Stimulated activated CD4-positive, alpha-beta T cell treated with anti-CD3 and anti-CD28 coated beads, Interleukin-1b, Interleukin-23, amount 100 ng/mL, for 4 hours (primary cell): ENCODE measurements at regions not wholly inside any gene's neighbourhood (a gene's known extent, or its start where the extent isn't known, plus 50 kb on each side); places are given as distances from the start of the nearest gene placed in this dataset.

Experiments
- DNase-seq, 2 donors: peaks; one replicate each; pipeline ENCODE4 v3.0.0-alpha.2; 2020; ENCODE audit warnings: low read depth in 2 of 2

DNA sequence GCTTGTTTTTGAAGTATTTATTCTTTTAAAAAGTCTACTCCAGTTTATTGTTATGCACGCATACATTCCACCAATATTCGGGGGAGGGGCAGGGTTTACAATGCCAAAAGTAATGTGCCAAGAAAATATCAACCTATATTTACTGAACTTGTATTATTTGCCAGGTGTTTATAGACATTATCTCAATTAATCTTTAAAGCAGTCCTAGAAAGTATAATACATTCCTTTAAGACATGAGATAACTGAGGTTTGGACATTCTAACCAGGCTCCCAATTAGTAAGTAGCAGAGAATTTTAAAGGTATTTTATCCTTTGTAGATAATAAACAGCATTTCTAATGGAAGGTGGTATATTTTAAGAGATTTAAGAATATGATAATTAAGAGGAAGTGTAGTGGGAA lies 124.5 kb upstream of the LRIG3 start:
- DNase-seq: no peak

DNA sequence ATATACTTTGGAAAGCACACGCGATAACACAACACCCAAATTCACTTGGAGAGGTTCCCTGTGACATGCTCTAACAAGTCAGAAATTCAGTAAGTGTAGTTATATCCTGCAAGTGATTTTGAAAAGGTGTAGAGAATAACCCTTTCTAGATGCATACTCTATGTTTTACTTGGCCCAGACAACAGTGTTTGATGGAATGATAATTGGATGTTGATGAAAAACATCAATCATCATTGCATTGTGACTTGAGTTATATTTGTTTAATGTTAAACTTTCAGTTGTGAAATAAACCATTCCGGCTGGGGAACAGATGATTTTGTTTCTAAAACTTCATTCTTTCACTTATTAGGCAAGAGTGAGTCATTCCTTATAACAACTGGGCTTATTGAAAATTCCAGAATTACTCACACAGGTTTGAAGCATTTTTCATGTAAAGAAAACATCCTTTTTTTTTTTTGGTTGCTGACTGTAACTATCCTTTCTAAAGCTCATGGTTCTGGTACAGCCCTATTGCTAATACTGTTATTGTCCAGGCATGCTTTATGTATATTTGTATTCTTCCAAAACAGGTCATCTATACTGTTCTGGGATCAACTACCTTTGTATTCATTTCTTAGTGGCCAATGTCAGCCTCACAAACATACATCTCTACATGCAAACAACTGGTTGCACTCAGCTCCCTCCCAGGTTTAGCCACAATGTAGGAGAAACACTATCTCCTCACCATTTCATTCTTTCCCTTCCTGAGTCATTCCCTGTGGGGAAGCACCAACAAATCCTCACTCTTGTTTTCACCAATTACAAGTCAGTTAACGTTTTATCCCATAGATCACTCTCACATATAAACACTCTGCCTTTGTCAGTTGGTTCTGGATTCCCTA lies 121.2 kb upstream of the LRIG3 start:
- no peak for DNase-seq

DNA sequence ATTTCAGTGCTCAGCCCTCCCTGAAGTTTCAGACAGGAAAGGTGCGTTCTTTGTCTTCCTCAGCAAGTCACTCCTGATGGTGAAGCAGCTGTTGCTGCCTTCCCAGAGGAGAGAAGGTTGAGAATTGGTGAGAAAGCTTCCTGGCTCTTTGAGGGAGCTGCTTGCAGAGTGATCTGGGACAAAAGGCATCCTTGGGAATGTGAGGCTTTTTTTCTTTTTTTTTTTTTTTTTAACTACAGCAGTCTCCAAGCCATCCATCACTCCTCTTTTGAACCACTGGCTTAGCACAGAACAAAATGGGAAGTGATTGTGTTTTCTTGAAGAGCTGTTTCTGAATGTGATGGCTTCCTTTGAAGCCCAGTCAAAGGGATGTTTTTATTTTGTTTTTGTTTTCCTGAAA lies 120.4 kb upstream of the LRIG3 start:
- DNase-seq: no peak

DNA sequence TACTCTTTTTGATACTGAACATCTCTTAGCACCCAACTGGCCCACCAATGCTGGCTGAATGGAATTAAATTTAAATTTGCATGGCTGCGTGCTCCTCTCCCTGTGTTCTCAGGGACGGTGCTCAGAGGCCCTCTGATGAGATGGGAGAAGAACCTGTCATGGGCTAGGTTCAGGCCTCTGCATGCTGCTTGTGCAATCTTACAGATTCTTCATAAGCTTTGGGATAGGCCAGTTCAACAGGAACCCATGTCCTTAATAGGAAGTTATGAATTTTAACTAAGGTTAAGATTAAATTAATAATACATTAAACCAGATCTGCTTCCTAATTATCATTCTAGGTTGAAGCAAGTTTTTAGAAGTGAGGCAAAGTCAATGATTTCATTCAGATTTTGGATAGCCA lies 119.7 kb upstream of the LRIG3 start:
- no peak for DNase-seq

DNA sequence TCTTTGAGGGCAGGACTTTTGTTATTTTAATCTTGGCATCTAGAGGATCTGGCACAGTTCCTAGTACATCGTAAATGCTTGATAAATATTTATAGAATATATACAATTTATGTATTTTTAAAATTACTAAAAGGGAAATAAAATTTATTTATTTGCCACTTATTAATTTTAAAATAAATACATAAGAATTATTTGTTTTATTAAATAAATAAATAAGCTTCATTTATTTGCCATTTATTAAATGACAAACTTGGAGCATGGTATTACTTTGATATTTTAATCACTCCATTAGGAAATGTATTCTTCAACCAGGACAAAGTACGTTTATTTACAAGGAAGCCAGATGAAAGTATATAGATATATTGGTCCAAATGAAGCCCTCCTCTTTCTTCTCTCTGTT lies 118.7 kb upstream of the LRIG3 start:
- no peak for DNase-seq

DNA sequence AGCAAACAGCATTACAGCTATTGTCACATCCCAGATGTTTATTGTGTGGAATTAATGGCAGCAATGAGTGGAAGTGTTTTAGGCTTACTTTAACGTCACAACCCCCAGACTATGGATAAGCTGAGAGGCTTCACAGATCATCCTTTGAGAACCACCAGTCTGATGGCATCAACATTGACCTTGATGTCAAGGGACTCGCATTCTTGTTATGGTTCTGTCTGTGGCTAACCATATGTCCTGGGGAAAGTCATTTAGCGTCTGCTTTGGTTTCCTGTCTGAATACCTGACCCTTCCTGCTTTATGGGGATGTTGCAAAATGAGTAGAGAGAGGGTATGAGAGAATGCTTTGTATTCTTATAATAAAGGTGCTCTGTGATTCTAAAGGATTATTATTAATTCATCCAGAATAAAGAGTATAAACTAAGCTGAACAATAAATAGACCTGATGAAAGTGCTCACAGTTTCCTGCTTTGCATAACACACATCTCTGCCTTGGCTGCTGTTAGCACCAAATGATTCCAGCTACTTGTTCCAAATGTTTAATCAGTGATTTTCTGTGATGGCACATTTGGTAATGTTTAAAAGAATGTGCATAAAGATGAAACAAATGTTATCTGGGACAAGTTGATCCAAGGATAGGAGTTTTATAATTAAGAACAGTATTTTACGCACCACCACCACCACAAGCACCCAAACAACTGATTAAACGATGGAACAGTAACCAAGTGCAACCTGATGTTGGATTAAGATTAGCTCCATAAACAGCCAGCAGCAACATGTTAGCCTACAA lies 116.9 kb upstream of the LRIG3 start:
- no peak for DNase-seq

DNA sequence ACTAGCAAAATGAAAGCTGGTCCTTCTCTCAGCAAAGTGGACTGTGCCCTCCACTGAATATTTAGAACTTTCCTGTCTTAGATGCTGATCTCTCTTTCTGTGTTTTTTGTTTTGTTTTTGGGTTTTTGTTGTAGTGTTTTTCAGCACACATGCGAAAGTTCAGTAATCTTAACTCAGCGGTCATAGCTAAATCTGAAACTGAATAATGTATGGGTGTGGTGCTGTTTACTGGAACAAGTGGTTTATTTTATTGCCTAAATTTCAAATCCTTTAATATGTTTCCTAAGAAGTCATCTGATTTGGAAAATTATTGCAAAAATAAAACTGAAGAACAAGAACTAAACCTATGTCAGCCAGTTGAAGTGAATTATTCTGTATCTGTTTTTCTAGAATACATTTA lies 116.0 kb upstream of the LRIG3 start:
- no peak for DNase-seq

DNA sequence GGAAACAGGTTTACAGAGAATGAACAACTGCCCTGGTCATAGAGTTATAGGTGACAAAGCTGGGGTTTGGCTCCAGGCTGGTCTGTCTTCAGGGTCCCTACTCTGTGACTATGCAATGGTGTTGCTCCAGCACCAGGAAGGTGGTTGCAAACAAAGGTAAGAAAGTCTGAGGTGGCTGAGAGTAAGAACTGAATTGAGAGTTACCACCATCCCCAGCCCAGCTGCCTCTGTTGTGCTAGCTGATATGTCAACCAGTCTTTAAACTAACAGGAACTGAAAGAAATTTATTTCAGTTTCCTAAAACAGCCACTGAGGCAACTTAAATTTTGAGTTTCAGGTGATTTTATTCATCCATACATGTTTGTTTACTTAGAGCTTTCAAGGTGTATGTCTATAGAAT lies 111.0 kb upstream of the LRIG3 start:
- DNase-seq: no peak

DNA sequence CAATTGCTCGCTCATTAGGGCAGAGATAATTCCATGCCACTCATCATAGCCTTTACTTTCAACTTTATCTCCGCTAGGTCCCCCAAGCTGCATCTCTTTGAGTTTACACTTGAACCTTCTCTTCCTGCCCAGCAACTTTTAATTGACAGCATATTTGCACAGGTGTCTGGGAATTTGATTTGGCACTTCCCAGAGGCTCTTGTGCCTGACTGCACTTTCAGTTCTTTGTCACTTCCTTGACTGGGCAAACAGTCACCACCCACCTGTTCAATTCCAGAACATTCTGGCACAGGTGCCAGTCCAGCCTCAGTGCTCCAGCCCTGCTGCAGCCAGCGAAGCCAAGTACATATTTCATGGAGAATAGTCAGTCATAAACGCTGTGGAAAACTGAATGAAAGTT lies 110.1 kb upstream of the LRIG3 start:
- DNase-seq: no peak

DNA sequence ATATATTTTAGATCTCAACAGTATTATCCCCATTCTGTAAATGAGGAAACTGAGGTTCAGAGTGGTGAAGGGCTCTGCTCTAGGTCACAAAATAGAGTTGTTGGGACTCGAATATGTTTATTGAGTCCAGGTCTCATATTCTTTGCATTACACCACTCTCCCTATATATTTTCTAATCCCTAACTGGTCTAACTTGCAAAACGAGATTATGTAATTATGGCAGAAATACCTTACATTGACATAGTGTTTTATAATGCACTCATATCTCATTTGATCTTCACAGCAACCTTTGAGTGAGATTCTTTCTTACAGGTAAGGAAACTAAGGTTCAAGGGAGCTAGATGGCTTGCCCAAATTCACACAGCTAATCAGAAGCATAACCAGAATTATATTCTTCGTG lies 106.9 kb upstream of the LRIG3 start:
- DNase-seq: no peak

DNA sequence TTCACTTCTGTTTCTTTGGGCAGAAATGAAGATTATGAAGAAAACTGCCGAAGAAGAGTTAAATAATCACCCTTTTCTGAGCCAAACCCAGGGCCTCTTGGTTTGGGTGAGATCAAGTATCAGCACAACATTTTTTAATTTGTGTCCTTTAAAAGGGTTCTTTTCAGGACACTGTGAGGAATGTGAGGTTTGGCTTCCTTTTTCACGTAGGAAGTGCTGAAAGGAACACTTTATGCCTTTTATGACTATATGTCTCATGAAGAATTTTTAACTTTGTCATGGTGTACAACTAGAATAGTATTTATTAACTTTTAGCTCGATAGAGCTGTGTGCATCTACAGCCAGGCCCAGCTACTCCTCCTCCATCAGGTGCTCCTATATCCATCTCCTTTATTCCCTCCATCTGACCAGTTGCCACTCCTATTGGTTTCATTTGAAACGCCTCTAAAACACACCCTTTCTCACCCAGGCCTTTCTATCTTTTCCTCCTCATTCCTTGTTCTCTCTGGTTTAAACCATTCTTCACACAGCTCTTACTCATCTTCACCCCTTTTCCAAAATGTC lies 103.6 kb upstream of the LRIG3 start:
- no peak for DNase-seq

DNA sequence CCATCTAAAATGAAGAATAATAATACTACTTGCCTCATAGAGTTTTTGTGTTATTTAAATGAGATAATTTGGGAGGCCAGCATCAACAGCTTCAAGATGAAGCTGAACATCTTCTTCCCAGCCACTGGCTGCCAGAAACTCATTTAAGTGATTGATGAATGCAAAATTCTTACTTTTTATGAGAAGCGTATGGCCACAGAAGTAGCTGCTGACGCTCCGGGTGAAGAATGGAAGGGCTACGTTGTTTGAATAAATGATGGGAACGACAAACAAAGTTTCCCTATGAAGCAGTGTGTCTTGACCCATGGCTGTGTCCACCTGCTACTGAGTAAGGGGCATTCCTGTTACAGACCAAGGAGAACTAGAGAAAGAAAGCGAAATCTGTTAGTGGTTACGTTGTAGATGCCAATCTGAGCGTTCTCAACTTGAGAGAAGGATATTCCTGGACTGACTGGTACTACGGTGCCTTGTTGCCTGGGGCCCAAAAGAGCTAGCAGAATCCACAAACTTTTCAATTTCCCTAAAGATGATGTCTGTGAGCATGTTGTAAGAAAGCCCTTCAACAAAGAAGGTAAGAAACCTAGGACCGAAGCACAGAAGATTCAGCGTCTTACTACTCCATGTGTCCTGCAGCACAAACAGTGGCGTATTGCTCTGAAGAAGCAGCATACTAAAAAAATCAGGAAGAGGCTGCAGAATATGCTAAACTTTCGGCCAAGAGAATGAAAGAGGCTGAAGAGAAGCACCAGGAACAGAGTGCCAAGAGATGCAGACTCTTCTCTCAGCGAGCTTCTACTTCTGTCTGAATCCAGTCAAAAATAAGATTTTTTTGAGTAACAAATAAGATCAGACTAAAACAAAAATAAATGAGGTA lies 100.0 kb upstream of the LRIG3 start:
- DNase-seq: no peak

DNA sequence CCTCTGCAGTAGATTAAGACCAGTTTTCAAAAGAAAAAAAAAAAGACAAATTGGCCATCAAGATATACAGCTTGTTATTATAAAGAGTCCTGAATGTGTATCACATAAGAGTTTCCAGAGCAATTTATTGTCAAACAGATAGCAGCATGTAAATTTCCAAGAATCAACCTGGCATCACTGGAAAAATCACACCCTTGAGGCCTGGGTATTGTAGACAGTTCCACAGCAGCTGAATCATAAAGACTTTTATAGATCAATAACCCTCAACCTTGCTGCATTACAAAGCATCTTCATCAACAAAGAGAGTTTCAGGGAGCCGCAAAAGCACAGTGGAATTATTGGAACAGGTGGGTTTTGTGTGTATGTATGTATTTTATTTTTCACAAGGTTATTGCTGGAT lies 94.6 kb upstream of the LRIG3 start:
- DNase-seq: no peak

DNA sequence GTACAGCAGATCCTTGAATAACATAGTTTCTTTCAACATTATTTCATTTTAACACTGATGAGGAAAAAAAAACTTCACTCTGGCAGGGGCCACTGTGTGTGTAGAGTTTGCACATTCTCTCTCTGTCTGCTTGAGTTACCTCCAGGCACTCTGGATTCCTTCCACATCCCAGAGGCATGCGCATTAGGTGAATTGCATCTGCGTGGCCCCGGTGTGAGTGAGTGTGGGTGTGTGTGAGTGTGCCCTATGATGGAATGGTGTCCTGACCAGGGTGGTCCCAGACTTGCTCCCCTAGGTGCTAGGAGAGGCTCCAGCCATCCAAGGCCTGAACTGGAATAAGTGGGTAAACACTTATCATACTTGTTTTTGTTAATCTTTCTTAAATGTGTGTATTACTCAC lies 90.6 kb upstream of the LRIG3 start:
- no peak for DNase-seq

DNA sequence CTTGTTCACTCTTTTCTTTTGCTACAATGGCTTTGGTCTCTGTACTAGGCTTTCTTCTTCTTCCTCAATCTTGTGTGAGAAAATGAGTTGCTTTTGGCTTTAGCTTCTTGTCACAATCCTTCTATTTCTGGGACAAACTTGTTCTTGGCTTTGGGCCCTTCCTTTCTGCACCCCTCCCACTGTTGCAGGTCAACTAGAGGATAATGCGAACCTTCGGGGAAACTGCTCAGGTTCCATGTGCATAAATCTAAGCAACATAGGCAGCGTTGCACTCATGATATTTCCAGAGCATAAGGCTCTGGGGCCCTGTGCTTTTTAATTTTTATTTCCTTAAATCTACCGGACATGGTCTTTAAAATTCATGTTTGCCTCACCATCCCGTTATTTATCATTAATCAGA lies 89.8 kb upstream of the LRIG3 start:
- DNase-seq: no peak

DNA sequence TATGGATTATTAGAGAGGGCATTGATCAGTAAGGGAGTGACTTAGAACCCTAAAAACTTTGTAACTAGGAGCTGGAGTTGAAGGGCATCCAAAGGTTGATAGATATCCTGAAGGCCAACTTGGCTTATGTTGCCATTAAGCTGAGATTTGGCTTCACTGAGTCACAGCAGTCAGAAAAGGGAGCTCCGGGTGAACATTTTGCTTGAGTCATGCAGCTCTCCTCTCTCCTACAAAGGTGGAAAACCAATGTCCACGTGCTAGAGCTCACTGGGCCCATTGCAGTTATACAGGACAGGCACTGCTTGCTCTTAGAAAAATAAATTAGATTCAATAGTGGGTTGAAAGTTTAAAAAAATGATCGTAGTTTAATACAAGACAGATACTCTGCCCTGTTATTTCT lies 87.3 kb upstream of the LRIG3 start:
- no peak for DNase-seq

DNA sequence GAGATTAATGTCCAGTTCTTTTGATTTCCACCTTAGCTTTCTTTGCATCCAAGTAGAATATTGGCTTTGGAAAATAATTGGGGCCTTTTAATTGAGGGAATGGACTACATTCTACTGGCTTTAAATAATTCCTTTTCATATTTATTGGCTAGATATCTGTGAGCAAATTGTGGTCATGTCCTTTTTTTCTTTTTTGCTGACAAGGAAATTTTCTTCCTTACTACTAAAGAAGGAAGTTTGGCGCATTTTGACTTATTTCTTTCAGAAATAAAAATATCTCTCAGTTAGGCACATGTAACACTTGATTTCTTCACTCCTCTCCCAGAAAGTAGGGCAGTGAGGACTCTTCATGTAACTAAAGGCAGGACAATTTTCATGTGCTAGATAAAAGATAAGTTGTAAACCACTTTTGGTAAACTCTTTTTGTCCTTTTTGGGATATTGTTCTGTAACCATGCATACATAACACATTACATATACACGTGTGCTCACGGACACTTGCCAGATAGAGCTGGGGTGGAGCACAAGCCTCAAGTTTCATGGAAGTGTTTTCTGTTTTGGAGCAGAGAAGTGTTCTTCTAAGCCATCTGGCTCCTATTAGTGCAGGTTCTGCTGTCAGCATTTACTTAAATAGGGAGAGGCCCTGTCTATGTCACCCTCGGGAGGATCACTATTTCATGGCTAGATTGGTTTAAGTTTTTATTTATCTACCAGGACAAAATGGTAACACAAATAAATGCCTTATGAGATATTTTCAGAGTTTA lies 85.1 kb upstream of the LRIG3 start:
- DNase-seq: no peak

DNA sequence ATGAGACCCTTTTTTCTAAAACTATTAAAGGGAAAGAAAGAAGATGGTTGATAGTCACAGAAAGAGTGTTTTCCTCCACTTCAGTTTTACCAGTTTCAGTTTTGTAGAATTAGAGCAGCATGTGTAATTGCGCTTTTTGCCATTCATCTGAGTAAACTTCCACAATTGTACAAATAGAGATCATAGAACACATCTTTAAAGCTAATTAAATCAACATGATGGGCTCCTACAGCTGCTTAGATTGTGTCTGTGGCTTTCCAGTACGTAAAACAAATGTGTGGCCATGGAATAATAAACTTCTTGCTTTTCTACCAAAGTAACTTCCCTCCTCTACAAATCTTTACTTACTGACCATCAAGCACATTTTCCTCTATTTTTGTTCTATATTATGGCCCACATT lies 84.2 kb upstream of the LRIG3 start:
- no peak for DNase-seq

DNA sequence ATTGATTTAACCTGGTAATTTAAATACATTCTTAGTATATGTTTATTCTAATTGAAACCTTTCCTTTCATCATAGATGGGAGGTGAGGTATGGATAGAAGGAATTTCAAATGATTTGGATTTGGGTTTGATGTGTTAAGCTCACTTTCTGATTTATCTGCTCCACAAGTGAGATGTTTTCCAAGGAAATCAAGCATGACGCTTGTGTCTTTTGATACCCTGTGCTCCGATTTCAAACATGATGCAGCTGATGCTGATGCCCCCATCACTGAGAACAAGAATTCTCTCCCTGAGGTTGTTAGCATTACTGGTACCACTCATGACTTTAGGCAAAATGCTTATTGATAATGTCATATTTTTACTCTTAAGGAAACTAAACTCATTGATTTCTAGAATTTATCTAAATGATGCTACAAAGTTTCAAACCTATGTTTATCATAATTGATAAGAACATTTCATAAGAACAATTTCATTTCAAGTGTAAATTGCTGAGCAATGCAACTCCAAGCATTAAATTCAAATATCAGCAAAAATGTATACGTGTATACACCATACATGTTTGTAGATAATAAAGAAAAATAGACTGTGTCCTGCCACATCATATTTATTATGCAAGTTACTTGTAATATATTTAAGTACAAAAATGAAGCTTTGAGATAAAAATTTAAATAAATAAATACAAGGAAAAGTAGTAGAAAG lies 75.5 kb upstream of the LRIG3 start:
- DNase-seq: no peak

DNA sequence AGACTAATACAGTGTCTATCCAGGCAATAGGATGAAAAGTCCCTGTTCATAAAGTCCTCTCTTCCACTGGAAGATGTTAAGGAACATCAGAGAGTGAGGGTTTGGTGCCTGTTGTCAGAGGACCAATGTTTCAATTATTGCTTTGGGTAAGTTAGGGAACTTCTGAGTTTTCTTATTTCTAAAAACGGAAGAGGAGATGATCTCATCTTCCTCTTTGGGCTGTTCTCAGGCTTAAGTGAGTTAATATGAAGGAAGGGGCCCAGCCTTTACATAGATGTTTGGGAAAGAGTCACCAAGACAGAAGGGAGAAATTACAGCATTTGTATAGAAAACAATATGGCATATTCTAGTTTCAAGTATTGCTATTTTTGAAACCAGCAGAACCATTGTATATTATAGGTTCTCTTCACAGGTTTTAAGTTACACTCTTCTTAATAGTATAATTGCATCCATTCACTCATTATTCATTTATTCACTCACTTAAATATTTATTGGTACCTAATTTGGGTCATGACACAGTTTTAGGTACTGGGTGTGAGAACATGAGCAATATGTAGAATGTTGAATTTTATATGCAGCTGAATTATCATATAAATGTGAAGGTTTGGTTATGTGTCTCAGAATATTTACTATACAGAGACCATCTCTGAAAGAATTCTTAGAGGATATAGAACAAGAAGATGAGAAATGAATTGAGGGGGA lies 68.5 kb upstream of the LRIG3 start:
- DNase-seq: no peak
